GM12878 (cell line): ENCODE measurements at regions not wholly inside any gene's neighbourhood (a gene's known extent, or its start where the extent isn't known, plus 50 kb on each side); places are given as distances from the start of the nearest gene placed in this dataset.

Experiments used
- ATAC-seq: fragments of 200-7000 bp; cut with Tn5 transposase; 3 replicates; pipeline ENCODE4 v1.9.1; 2020; ENCODE audit warnings: mild to moderate bottlenecking, moderate library complexity
- BruUV-seq: library from RNA; stranded (reverse); fragments of 400-500 nt; replicated peaks from 2 replicates; lab custom pipeline; 2021; lab: Mats Ljungman, UMichigan
- CTCF ChIA-PET: fragments of 300-600 bp; sonication (Branson Sonifier 250); formaldehyde crosslinking; extraction: SDS; loops from one replicate; lab custom pipeline; 2021; ENCODE audit warnings: inconsistent platforms; lab: Yijun Ruan, JAX
- POLR2A ChIA-PET: fragments of 350-600 bp; formaldehyde crosslinking; extraction: SDS; loops from one replicate; lab custom pipeline; 2021; ENCODE audit warnings: inconsistent platforms; lab: Charles Lee
- RAD21 ChIA-PET: fragments of 300-600 bp; sonication (Branson Sonifier 250); formaldehyde crosslinking; loops from one replicate; lab custom pipeline; 2023; ENCODE audit warnings: antibody characterized with exemption; ENCODE audit not compliant: unreplicated experiment; lab: Charles Lee
- SMC1A ChIA-PET: fragments of 300-600 bp; sonication (Branson Sonifier 250); formaldehyde crosslinking; loops from one replicate; lab custom pipeline; 2023; ENCODE audit not compliant: unreplicated experiment, uncharacterized antibody; lab: Charles Lee
- DNase-seq: peaks from one replicate; pipeline ENCODE4 v3.0.0-alpha.2; 2011; ENCODE audit warnings: low read depth, low spot score
- FAIRE-seq: peaks from 3 replicates; lab custom pipeline; 2011; peaks lifted over from hg19 to GRCh38; lab: Jason Lieb, UNC
- H2AFZ ChIP-seq: 2 replicates; pipeline ENCODE4 v1.6.0; 2011; ENCODE audit warnings: low read depth, low read length, control low read depth; ENCODE audit not compliant: control insufficient read depth
- H3K27ac ChIP-seq: 2 replicates; pipeline ENCODE4 v1.5.1; 2011; ENCODE audit warnings: control low read depth; ENCODE audit not compliant: control insufficient read depth, insufficient read depth
- H3K27me3 ChIP-seq, 2 experiments: replicated peaks in 1 of 2; 2 replicates each; pipeline versions ENCODE4 v1.6.0 to v1.6.1; 2011; ENCODE audit warnings: low read length in 1 of 2; ENCODE audit not compliant: control insufficient read depth in 2 of 2, insufficient read depth in 2 of 2
- H3K36me3 ChIP-seq, 2 experiments: 2 replicates each; pipeline ENCODE4 v1.5.1; 2011; ENCODE audit warnings: low read length in 1 of 2; ENCODE audit not compliant: control insufficient read depth in 2 of 2, insufficient read depth in 2 of 2
- H3K4me1 ChIP-seq: 2 replicates; pipeline ENCODE4 v1.6.1; 2011; ENCODE audit warnings: mild to moderate bottlenecking, low read length, moderate library complexity, mixed read lengths; ENCODE audit not compliant: control insufficient read depth, insufficient read depth
- H3K4me2 ChIP-seq: 2 replicates; pipeline ENCODE4 v1.6.0; 2011; ENCODE audit warnings: control low read depth; ENCODE audit not compliant: control insufficient read depth, insufficient read depth
- H3K4me3 ChIP-seq: fragments of 200-600 bp; sonication (generic); 2 replicates; pipeline ENCODE4 v1.5.1; 2016
- H3K79me2 ChIP-seq: 2 replicates; pipeline ENCODE4 v1.6.0; 2011; ENCODE audit warnings: low read length; ENCODE audit not compliant: control insufficient read depth, insufficient read depth
- H3K9ac ChIP-seq: 2 replicates; pipeline ENCODE4 v1.8.0; 2011; ENCODE audit warnings: low read length, control low read depth, mixed read lengths; ENCODE audit not compliant: control insufficient read depth, insufficient read depth
- H3K9me3 ChIP-seq: replicated peaks from 3 replicates; pipeline ENCODE4 v1.5.1; 2011; ENCODE audit warnings: mild to moderate bottlenecking, low read length; ENCODE audit not compliant: control insufficient read depth, insufficient read depth
- H4K20me1 ChIP-seq: 2 replicates; pipeline ENCODE4 v1.6.0; 2011; ENCODE audit not compliant: control insufficient read depth, insufficient read depth
- ETV6 ChIP-seq, 2 experiments: fragments of 450-650 bp in 1 of 2; IDR thresholded peaks in 1 of 2; conservative IDR thresholded peaks in 1 of 2; 2 replicates each; pipeline ENCODE4 v1.6.1; 2014; ENCODE audit warnings: antibody characterized with exemption in 1 of 2, borderline replicate concordance in 1 of 2, low read depth in 1 of 2, mild to moderate bottlenecking in 1 of 2, moderate library complexity in 1 of 2
- GABPA ChIP-seq: IDR thresholded peaks from 2 replicates; pipeline ENCODE4 v1.6.1; 2014; ENCODE audit warnings: antibody characterized with exemption, low read depth, mild to moderate bottlenecking, inconsistent platforms
- PAX8 ChIP-seq: fragments of 450-650 bp; IDR thresholded peaks from 2 replicates; pipeline ENCODE4 v1.6.1; 2017; ENCODE audit warnings: mild to moderate bottlenecking, moderate library complexity
- RFX5 ChIP-seq: IDR thresholded peaks from 2 replicates; pipeline ENCODE4 v1.6.1; 2011; ENCODE audit warnings: low read depth, low read length, improper control_type of control experiment
- SP1 ChIP-seq: IDR thresholded peaks from one replicate; pipeline ENCODE4 v1.6.1; 2011; ENCODE audit warnings: low read depth, low read length
- TCF7 ChIP-seq: IDR thresholded peaks from 2 replicates; pipeline ENCODE4 v1.6.1; 2014; ENCODE audit warnings: antibody characterized with exemption, borderline replicate concordance
- WGBS: methylation state at CpG from one replicate; pipeline ENCODE4 v1.1.6; 2016; ENCODE audit warnings: low lambda C conversion rate; ENCODE audit not compliant: insufficient replicate concordance, insufficient coverage; ENCODE audit errors: missing lambda C conversion rate; 5-methylcytosine and 5-hydroxymethylcytosine counted together
- in situ Hi-C: fragments of 300-500 bp; cut with MboI; formaldehyde crosslinking; loops from 9 replicates; pipeline ENCODE4 v1.14.3; 2018; ENCODE audit warnings: mixed read lengths
- intact Hi-C: fragments of 100-400 bp; cut with micrococcal nuclease; formaldehyde crosslinking; loops from one replicate; pipeline ENCODE4 v1.14.2; 2022; ENCODE audit not compliant: unreplicated experiment
- TF ChIP-seq, protein P1 (sequence below): fragments of 450-650 bp; IDR thresholded peaks from 2 replicates; pipeline ENCODE4 v1.6.1; 2017; ENCODE audit warnings: antibody characterized with exemption, mild to moderate bottlenecking, moderate library complexity
- TF ChIP-seq, protein P2 (sequence below), 3 experiments: IDR thresholded peaks in 2 of 3; conservative IDR thresholded peaks in 1 of 3; 2 replicates each; pipeline ENCODE4 v1.5.1; 2011; ENCODE audit warnings: low read depth in 3 of 3, low read length in 3 of 3, mild to moderate bottlenecking in 3 of 3, control low read depth in 2 of 3, moderate library complexity in 2 of 3, inconsistent platforms in 1 of 3, mixed read lengths in 1 of 3; ENCODE audit not compliant: control insufficient read depth in 2 of 3, insufficient read depth in 1 of 3; ENCODE audit errors: extremely low read depth in 1 of 3

- TF ChIP-seq, protein P1, sequence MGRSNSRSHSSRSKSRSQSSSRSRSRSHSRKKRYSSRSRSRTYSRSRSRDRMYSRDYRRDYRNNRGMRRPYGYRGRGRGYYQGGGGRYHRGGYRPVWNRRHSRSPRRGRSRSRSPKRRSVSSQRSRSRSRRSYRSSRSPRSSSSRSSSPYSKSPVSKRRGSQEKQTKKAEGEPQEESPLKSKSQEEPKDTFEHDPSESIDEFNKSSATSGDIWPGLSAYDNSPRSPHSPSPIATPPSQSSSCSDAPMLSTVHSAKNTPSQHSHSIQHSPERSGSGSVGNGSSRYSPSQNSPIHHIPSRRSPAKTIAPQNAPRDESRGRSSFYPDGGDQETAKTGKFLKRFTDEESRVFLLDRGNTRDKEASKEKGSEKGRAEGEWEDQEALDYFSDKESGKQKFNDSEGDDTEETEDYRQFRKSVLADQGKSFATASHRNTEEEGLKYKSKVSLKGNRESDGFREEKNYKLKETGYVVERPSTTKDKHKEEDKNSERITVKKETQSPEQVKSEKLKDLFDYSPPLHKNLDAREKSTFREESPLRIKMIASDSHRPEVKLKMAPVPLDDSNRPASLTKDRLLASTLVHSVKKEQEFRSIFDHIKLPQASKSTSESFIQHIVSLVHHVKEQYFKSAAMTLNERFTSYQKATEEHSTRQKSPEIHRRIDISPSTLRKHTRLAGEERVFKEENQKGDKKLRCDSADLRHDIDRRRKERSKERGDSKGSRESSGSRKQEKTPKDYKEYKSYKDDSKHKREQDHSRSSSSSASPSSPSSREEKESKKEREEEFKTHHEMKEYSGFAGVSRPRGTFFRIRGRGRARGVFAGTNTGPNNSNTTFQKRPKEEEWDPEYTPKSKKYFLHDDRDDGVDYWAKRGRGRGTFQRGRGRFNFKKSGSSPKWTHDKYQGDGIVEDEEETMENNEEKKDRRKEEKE: no peak
- TF ChIP-seq ETV6 (conservative IDR thresholded peaks at IDR 0.05 in 1 of 2, IDR thresholded peaks at IDR 0.05 in 1 of 2; ENCODE audit: borderline replicate concordance in 1 of 2, low read depth in 1 of 2): no peak
- TF ChIP-seq, all 136 proteins: peak for 0
These were observed 736.0 kb upstream of the LRRC4C start (continued) for GRCh38 chr11:42195289-42196013.

DNA sequence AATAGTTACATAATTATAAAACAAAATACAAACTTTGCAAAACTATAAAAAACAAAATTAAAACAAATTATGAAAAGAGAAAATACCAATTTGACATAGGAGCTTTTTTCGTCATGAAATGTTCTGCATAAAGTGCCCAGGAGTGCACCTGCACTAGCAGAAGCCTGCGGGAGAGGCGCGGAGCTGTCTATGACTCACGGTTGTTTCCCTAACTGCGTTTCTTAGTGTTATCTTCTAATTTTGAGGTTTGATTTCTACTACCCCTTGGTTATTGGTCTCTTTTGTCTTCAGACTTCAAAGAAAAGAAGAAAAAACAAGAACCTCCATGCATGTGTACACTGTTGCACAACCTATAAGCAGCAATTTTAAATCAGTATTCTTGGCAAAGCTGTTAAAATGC lies 740.9 kb upstream of the LRRC4C start:
- WGBS: 68% methylated on average over 6 of the region's 6 CpGs
- H3K27me3 ChIP-seq: no peaks in the 10 kb centered on the region
- no peaks in the 10 kb centered on the region for H3K79me2 ChIP-seq
- DNase-seq: no peak
- no peaks in the 10 kb centered on the region for H3K9me3 ChIP-seq
- SMC1A ChIA-PET: no interaction called here
- H3K36me3 ChIP-seq: no peaks in the 10 kb centered on the region
- H3K4me3 ChIP-seq: no peak overlapping the region
- H3K27ac ChIP-seq: no peak overlapping the region
- no peaks in the 10 kb centered on the region for H4K20me1 ChIP-seq
- no peak for ATAC-seq
- intact Hi-C loops: no loop called here
- RAD21 ChIA-PET: interaction anchor here (0.7 kb wide), 1 partner anchor 31 kb away, joined by 4 read pairs; no protein-coding TSS in a partner anchor
- no peak overlapping the region for H3K4me2 ChIP-seq
- in situ Hi-C loops: no loop called here
- BruUV-seq: no TSS peak
- no peak overlapping the region for H3K9ac ChIP-seq
- CTCF ChIA-PET: no interaction called here
- H2AFZ ChIP-seq: no peak overlapping the region
- TF ChIP-seq GABPA (no peak), RFX5 (no peak), SP1 (no peak), TCF7 (no peak), PAX8 (no peak)
- TF ChIP-seq, protein P2, sequence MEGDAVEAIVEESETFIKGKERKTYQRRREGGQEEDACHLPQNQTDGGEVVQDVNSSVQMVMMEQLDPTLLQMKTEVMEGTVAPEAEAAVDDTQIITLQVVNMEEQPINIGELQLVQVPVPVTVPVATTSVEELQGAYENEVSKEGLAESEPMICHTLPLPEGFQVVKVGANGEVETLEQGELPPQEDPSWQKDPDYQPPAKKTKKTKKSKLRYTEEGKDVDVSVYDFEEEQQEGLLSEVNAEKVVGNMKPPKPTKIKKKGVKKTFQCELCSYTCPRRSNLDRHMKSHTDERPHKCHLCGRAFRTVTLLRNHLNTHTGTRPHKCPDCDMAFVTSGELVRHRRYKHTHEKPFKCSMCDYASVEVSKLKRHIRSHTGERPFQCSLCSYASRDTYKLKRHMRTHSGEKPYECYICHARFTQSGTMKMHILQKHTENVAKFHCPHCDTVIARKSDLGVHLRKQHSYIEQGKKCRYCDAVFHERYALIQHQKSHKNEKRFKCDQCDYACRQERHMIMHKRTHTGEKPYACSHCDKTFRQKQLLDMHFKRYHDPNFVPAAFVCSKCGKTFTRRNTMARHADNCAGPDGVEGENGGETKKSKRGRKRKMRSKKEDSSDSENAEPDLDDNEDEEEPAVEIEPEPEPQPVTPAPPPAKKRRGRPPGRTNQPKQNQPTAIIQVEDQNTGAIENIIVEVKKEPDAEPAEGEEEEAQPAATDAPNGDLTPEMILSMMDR (IDR thresholded peaks at IDR 0.05 in 2 of 3, conservative IDR thresholded peaks at IDR 0.05 in 1 of 3; ENCODE audit: control insufficient read depth in 2 of 3, extremely low read depth in 1 of 3, insufficient read depth in 1 of 3, low read depth in 3 of 3, low read length in 3 of 3): no peak
- TF ChIP-seq, all 136 proteins: peak for 0
- POLR2A ChIA-PET: no interaction called here
- no peak for FAIRE-seq
- no peaks in the 10 kb centered on the region for H3K4me1 ChIP-seq
